GM12874 (cell line): ENCODE measurements at regions not wholly inside any gene's neighbourhood (a gene's known extent, or its start where the extent isn't known, plus 50 kb on each side); places are given as distances from the start of the nearest gene placed in this dataset.

Experiments
- TF ChIP-seq, protein P1 (sequence below): IDR thresholded peaks from 2 replicates; pipeline ENCODE4 v1.5.1; 2011; ENCODE audit warnings: low read depth, mild to moderate bottlenecking, control low read depth, low read length, moderate library complexity; ENCODE audit not compliant: insufficient read depth

DNA sequence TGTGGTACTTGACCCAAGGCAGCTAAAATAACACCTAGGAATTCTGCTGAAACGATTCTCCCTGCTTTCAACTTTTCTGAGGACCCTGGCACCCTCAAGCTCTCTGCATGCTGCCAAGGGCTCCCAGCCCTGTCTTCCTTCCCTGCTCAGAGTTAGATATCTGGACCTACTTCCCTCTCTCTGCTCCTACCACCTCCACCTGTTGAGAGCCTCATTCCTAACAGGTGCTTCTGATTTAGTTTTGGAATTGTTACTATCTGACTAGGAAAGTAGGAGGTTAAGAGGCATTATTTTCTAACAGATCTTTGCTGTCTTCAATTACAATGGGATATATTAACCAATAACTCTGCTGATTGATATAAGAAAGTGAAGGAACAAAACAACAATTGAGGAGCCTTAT, 253.8 kb downstream of the FZD1 start:
- TF ChIP-seq, protein P1, sequence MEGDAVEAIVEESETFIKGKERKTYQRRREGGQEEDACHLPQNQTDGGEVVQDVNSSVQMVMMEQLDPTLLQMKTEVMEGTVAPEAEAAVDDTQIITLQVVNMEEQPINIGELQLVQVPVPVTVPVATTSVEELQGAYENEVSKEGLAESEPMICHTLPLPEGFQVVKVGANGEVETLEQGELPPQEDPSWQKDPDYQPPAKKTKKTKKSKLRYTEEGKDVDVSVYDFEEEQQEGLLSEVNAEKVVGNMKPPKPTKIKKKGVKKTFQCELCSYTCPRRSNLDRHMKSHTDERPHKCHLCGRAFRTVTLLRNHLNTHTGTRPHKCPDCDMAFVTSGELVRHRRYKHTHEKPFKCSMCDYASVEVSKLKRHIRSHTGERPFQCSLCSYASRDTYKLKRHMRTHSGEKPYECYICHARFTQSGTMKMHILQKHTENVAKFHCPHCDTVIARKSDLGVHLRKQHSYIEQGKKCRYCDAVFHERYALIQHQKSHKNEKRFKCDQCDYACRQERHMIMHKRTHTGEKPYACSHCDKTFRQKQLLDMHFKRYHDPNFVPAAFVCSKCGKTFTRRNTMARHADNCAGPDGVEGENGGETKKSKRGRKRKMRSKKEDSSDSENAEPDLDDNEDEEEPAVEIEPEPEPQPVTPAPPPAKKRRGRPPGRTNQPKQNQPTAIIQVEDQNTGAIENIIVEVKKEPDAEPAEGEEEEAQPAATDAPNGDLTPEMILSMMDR: no peak

DNA sequence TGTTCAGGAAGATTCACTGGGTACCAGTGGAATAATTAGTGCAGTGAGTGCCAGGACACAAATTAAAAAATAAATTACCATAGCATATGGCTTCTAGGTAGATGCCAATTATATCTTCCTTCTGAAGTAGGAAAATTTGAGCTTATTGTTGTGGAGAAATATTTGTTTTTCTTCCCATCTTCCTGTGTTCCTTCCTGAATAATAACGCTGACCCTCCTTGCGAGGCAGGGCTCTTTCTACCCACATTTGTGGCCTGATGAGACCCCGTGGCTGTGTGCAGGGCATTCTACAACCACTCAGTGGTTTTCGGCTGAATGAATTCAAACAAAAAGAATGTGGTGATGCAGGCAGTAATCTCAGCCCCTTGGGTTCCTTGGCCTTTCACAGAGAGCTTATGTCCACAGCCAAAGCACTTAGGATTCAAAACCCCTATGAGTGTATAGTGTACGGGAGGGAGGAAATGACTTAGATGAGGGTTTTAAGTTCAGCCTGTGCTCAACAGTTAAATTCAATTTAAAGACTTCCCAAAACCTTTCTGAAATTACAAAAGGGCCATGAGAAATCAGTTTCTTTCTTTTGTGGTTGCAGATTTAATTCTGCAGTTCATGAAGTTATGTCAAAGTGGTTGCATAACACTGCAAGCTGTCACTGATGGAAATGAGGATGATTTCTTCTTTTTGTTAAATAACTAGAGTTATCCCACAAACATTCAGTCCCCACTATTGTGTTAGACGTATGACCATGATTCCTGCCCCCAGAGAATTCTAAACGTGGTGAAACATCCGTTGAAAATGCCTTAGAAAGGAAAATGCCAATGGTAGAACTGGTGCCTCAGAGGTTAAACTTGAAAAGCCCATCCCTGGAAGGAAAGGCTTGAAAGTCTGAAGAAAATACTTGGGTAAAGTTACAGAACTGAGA, 255.3 kb downstream of the FZD1 start:
- TF ChIP-seq, protein P1: no peak

DNA sequence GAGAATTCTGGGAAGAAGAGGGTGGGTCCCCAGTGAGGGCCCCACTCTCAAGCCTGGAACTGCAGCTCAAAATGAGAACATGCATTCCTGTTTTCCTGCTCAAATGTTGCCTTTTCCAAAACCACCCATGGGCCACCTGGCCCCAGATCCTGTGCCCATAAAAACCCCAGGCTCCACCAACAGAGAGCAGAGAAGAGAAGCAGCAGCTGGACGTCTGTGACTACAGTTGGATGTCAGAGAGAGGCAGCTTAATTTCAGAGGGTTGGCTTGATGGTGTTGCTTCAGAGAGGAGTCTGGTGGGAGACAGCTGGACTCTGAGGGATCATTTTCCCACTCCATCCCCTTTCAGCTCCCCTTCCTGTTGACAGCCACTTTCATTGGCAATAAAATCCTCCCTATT, 256.4 kb downstream of the FZD1 start:
- TF ChIP-seq, protein P1: no peak

DNA sequence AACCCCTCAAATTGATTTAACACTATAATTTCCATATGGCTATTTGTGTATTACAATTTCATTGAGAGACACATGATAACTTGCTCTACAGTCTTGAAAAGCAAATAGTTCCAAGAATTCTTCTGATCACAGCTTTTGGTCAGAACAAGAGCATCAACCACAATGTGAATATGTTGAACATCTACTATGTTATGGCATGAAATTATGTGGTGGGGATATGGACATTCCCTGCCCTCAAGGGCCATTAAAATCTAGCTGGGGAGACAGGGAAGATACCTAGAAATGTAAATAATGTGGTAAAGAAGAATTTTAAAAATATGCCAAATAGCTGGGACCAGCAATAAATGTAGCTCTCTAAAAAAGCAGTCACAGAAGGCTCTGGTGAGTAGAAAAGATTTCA, 262.2 kb downstream of the FZD1 start:
- TF ChIP-seq, protein P1: no peak

DNA sequence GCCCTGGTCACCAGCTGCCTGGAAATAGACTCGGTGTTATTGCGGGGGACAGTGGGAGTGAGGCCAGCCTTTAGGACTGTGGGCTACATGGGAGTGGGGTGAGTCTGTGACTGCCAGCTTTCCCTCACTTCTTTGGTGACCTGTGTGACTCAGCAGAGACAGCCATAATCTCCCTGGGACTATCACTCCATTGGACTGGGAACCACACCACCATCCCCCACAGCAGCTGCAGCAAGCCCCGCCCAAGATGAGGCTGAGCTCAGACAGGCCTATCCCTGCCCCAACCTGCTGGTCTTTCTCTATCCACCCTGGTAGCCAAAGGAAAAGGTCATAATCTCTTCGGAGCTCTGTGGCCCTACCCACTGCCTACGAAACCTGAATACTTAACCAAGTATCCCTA, 263.2 kb downstream of the FZD1 start:
- TF ChIP-seq, protein P1: no peak

DNA sequence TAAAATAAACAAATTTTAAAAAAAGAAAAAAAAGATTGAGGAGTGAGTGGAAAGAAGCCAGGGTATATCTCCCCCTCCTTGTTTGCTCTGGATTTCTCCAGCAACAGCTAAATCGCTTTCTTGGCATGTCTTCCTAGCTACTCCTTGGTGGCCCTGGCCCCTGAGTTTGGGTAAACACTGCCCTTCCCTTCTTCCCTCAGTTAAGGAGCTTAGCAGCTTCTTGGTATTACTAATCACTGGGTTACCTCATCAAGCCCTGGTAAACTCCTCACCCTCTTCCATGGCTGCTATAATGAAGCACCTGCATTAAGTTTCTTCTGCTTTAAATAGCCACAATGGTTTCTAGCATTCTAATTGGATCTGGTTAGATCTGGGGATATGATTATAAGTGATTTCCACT, 269.8 kb downstream of the FZD1 start:
- TF ChIP-seq, protein P1: no peak

DNA sequence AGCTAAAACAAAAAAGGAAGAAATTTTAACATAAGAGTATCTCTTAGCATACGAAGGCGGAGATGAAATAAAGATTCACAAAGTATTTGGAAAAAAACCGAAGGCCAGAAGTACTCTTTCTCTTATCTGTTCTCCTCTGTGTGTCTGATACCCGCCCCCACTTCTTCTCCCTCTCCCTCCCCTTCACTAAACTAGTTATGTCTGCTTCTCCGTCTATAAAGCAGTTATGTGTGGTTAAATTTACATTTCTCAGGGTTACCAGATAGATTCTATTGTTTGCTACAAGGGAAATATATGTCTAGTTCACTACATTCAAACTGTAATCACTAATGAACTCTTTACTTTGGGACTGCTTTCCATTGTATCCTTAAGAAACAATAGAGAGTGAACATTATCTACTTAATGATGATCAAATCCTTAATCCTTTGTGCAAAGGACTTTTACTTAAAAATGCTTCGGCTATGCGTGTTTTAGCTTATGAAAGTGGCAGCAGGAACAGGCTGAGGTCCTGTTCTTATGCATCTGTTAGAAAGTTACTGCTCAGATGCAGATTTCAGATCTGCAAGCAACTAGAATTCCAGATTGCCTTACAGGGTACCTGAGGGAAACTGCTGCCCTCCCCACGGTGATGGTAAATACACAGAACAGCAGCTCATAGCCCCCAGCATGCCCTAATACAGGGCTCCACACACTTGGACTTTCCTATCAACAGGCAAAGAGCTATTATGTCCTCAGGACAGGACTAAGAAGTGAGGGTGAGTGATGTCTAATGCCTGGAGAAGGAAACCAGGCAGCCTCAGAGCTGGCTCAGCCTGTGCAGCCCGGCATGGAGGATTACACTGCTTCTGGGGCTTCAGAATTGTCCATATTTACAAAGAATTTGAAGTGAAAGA, 273.3 kb downstream of the FZD1 start:
- TF ChIP-seq, protein P1: no peak
